ENCODE measurements at regions not wholly inside any gene's neighbourhood (a gene's known extent, or its start where the extent isn't known, plus 50 kb on each side); places are given as distances from the start of the nearest gene placed in this dataset.
"Not testable (repeated sequence)": the region's sequence is repeated elsewhere in the genome, so short reads cannot be mapped to it uniquely, and the experiment has no call there.

GRCh38 chr5:67648201-67648671 is 451.6 kb upstream of the CD180 start:
- Mint-ChIP-seq H3K27ac (no peak overlapping the region), H3K36me3 (ENCODE audit: insufficient read depth) (no peaks in the 10 kb centered on the region), H3K27me3 (peaks cover 10% of the 10 kb centered on the region in 2 donors), H3K9me3 (no peaks in the 10 kb centered on the region), H3K4me1 (ENCODE audit: low read depth in 2 of 2) (peaks cover 8 to 12% of the 10 kb centered on the region in 2 donors), H3K4me3 (no peak overlapping the region)
- ATAC-seq (replicated peaks) = no peak
- DNase-seq = no peak

GRCh38 chr5:67647772-67648171 is 451.2 kb upstream of the CD180 start:
- ATAC-seq (replicated peaks) = no peak
- no peak overlapping the region for H3K4me3 Mint-ChIP-seq

GRCh38 chr5:67644221-67644920 is 447.8 kb upstream of the CD180 start:
- Mint-ChIP-seq H3K4me1 (ENCODE audit: low read depth in 2 of 2) (peaks cover 8 to 12% of the 10 kb centered on the region in 2 donors), H3K27ac (no peak overlapping the region), H3K9me3 (no peaks in the 10 kb centered on the region), H3K36me3 (ENCODE audit: insufficient read depth) (no peaks in the 10 kb centered on the region), H3K27me3 (peaks cover 10% of the 10 kb centered on the region in 2 donors), H3K4me3 (no peak overlapping the region)
- no peak for DNase-seq
- no peak for ATAC-seq (replicated peaks)

More at GRCh38 chr5:67647772-67648171, 451.2 kb upstream of the CD180 start:
- H3K9me3 Mint-ChIP-seq = no peaks in the 10 kb centered on the region
- no peak for DNase-seq
- H3K27ac Mint-ChIP-seq = no peak overlapping the region
- no peaks in the 10 kb centered on the region for H3K36me3 Mint-ChIP-seq (ENCODE audit: insufficient read depth)
- H3K4me1 Mint-ChIP-seq (ENCODE audit: low read depth in 2 of 2) = peaks cover 8 to 12% of the 10 kb centered on the region in 2 donors
- peaks cover 10% of the 10 kb centered on the region in 2 donors for H3K27me3 Mint-ChIP-seq

GRCh38 chr5:67643536-67643935 is 446.9 kb upstream of the CD180 start:
- Mint-ChIP-seq H3K4me1 (ENCODE audit: low read depth in 2 of 2) (peaks cover 9 to 12% of the 10 kb centered on the region in 2 donors), H3K4me3 (no peak overlapping the region), H3K27me3 (peaks cover 1 to 4% of the 10 kb centered on the region in 2 donors), H3K36me3 (ENCODE audit: insufficient read depth) (no peaks in the 10 kb centered on the region), H3K9me3 (no peaks in the 10 kb centered on the region), H3K27ac (no peak overlapping the region)
- ATAC-seq (replicated peaks) = no peak
- no peak for DNase-seq

GRCh38 chr5:67639976-67640375 is 443.4 kb upstream of the CD180 start:
- Mint-ChIP-seq H3K4me3 (no peak overlapping the region), H3K36me3 (ENCODE audit: insufficient read depth) (no peaks in the 10 kb centered on the region), H3K27me3 (peaks cover 5 to 13% of the 10 kb centered on the region in 2 donors), H3K27ac (no peak overlapping the region), H3K4me1 (ENCODE audit: low read depth in 2 of 2) (peaks cover 0 to 1% of the 10 kb centered on the region in 2 donors), H3K9me3 (no peaks in the 10 kb centered on the region)
- ATAC-seq (replicated peaks) (no peak), DNase-seq (no peak)

GRCh38 chr5:67639313-67639712 is 442.7 kb upstream of the CD180 start:
- H3K27ac Mint-ChIP-seq = no peak overlapping the region
- H3K36me3 Mint-ChIP-seq (ENCODE audit: insufficient read depth) = no peaks in the 10 kb centered on the region
- H3K4me1 Mint-ChIP-seq (ENCODE audit: low read depth in 2 of 2) = peaks cover 0 to 1% of the 10 kb centered on the region in 2 donors
- no peak for DNase-seq
- H3K4me3 Mint-ChIP-seq = no peak overlapping the region
- peaks cover 4 to 5% of the 10 kb centered on the region in 2 donors for H3K9me3 Mint-ChIP-seq
- H3K27me3 Mint-ChIP-seq = peaks cover 12 to 20% of the 10 kb centered on the region in 2 donors
- ATAC-seq (replicated peaks) = no peak

- peaks cover 16 to 26% of the 10 kb centered on the region in 2 donors for H3K27me3 Mint-ChIP-seq
- ATAC-seq (replicated peaks) (no peak), DNase-seq (no peak)
- no peak overlapping the region for H3K4me3 Mint-ChIP-seq
- H3K4me1 Mint-ChIP-seq (ENCODE audit: low read depth in 2 of 2) = peaks cover 0 to 1% of the 10 kb centered on the region in 2 donors
- no peak overlapping the region for H3K27ac Mint-ChIP-seq
- H3K9me3 Mint-ChIP-seq = peaks cover 4 to 6% of the 10 kb centered on the region in 2 donors
- no peaks in the 10 kb centered on the region for H3K36me3 Mint-ChIP-seq (ENCODE audit: insufficient read depth)
Observed at GRCh38 chr5:67636850-67637524, 440.4 kb upstream of the CD180 start.

- no peak overlapping the region for H3K27ac Mint-ChIP-seq
Observed at GRCh38 chr5:67636091-67636490, 439.5 kb upstream of the CD180 start.

GRCh38 chr5:67627079-67627478 is 430.5 kb upstream of the CD180 start:
- not testable (repeated sequence) for H3K27ac Mint-ChIP-seq; ATAC-seq (replicated peaks); H3K4me1 Mint-ChIP-seq (ENCODE audit: low read depth in 2 of 2); DNase-seq; H3K9me3 Mint-ChIP-seq; H3K4me3 Mint-ChIP-seq; H3K36me3 Mint-ChIP-seq (ENCODE audit: insufficient read depth); H3K27me3 Mint-ChIP-seq

More at GRCh38 chr5:67636091-67636490, 439.5 kb upstream of the CD180 start:
- H3K36me3 Mint-ChIP-seq (ENCODE audit: insufficient read depth) = no peaks in the 10 kb centered on the region
- no peak for ATAC-seq (replicated peaks)
- peaks cover 0 to 1% of the 10 kb centered on the region in 2 donors for H3K4me1 Mint-ChIP-seq (ENCODE audit: low read depth in 2 of 2)
- no peak overlapping the region for H3K4me3 Mint-ChIP-seq
- peaks cover 4 to 6% of the 10 kb centered on the region in 2 donors for H3K9me3 Mint-ChIP-seq
- peaks cover 16 to 31% of the 10 kb centered on the region in 2 donors for H3K27me3 Mint-ChIP-seq
- DNase-seq = no peak

- no peaks in the 10 kb centered on the region for H3K36me3 Mint-ChIP-seq (ENCODE audit: insufficient read depth)
- DNase-seq (no peak), ATAC-seq (replicated peaks) (no peak)
- peaks cover 0 to 8% of the 10 kb centered on the region in 2 donors for H3K27me3 Mint-ChIP-seq
- H3K9me3 Mint-ChIP-seq = no peaks in the 10 kb centered on the region
- no peak overlapping the region for H3K4me3 Mint-ChIP-seq
- no peak overlapping the region for H3K27ac Mint-ChIP-seq
- peaks cover 0 to 4% of the 10 kb centered on the region in 2 donors for H3K4me1 Mint-ChIP-seq (ENCODE audit: low read depth in 2 of 2)
Observed at GRCh38 chr5:67623078-67623477, 426.5 kb upstream of the CD180 start.

- H3K36me3 Mint-ChIP-seq (ENCODE audit: insufficient read depth) = no peaks in the 10 kb centered on the region
- H3K4me1 Mint-ChIP-seq (ENCODE audit: low read depth in 2 of 2) = peaks cover 0 to 4% of the 10 kb centered on the region in 2 donors
- DNase-seq (no peak), ATAC-seq (replicated peaks) (no peak)
- H3K4me3 Mint-ChIP-seq = no peak overlapping the region
- H3K27ac Mint-ChIP-seq = no peak overlapping the region
- peaks cover 0 to 8% of the 10 kb centered on the region in 2 donors for H3K27me3 Mint-ChIP-seq
- no peaks in the 10 kb centered on the region for H3K9me3 Mint-ChIP-seq
Observed at GRCh38 chr5:67620424-67621397, 424.1 kb upstream of the CD180 start.

GRCh38 chr5:67619636-67620035 is 423.0 kb upstream of the CD180 start:
- ATAC-seq (replicated peaks) (no peak), DNase-seq (no peak)
- no peak overlapping the region for H3K27ac Mint-ChIP-seq
- H3K9me3 Mint-ChIP-seq = no peaks in the 10 kb centered on the region
- peaks cover 0 to 4% of the 10 kb centered on the region in 2 donors for H3K4me1 Mint-ChIP-seq (ENCODE audit: low read depth in 2 of 2)
- no peaks in the 10 kb centered on the region for H3K36me3 Mint-ChIP-seq (ENCODE audit: insufficient read depth)
- H3K27me3 Mint-ChIP-seq = peaks cover 0 to 8% of the 10 kb centered on the region in 2 donors
- no peak overlapping the region for H3K4me3 Mint-ChIP-seq

GRCh38 chr5:67619235-67619634 is 422.6 kb upstream of the CD180 start:
- Mint-ChIP-seq H3K9me3 (no peaks in the 10 kb centered on the region), H3K4me3 (no peak overlapping the region), H3K27ac (no peak overlapping the region), H3K36me3 (ENCODE audit: insufficient read depth) (no peaks in the 10 kb centered on the region), H3K27me3 (peaks cover 0 to 8% of the 10 kb centered on the region in 2 donors), H3K4me1 (ENCODE audit: low read depth in 2 of 2) (peaks cover 0 to 4% of the 10 kb centered on the region in 2 donors)
- ATAC-seq (replicated peaks) = no peak
- DNase-seq = no peak
